Activated T-cell treated with anti-CD3 and anti-CD28 coated beads, Interleukin-2, amount 50 U/mL, for 72 hours (primary cell): ENCODE measurements at regions not wholly inside any gene's neighbourhood (a gene's known extent, or its start where the extent isn't known, plus 50 kb on each side); places are given as distances from the start of the nearest gene placed in this dataset.
"Not testable (repeated sequence)": the region's sequence is repeated elsewhere in the genome, so short reads cannot be mapped to it uniquely, and the experiment has no call there.

ENCODE experiments used
- ATAC-seq, 2 donors: fragments of 150-1000 bp; cut with Tn5 transposase; replicated peaks in 1 of 2; 2 replicates each; pipeline ENCODE4 v1.10.0; 2021; ENCODE audit warnings: moderate library complexity in 2 of 2, mild to moderate bottlenecking in 1 of 2
- DNase-seq, 2 donors: peaks; one replicate each; pipeline ENCODE4 v3.0.0; 2021 to 2022; ENCODE audit warnings: mixed read lengths in 1 of 2
- H3K27ac Mint-ChIP-seq: one replicate; pipeline ENCODE4 v1.8.0; 2022; ENCODE audit warnings: mild to moderate bottlenecking, moderate library complexity, mixed read lengths
- H3K27me3 Mint-ChIP-seq: one replicate; pipeline ENCODE4 v1.8.0; 2022; ENCODE audit warnings: low read depth, mixed read lengths
- H3K36me3 Mint-ChIP-seq, 2 donors: one replicate each; pipeline ENCODE4 v1.8.0; 2022; ENCODE audit warnings: mixed read lengths in 2 of 2, mild to moderate bottlenecking in 1 of 2; ENCODE audit not compliant: insufficient read depth in 2 of 2
- H3K4me1 Mint-ChIP-seq: one replicate; pipeline ENCODE4 v1.8.0; 2022; ENCODE audit warnings: low read depth, mixed read lengths
- H3K4me3 Mint-ChIP-seq, 2 donors: one replicate each; pipeline ENCODE4 v1.8.0; 2022; ENCODE audit warnings: mild to moderate bottlenecking in 2 of 2, mixed read lengths in 2 of 2, moderate library complexity in 2 of 2
- H3K9me3 Mint-ChIP-seq, 2 donors: one replicate each; pipeline ENCODE4 v1.8.0; 2022; ENCODE audit warnings: mixed read lengths in 2 of 2

DNA sequence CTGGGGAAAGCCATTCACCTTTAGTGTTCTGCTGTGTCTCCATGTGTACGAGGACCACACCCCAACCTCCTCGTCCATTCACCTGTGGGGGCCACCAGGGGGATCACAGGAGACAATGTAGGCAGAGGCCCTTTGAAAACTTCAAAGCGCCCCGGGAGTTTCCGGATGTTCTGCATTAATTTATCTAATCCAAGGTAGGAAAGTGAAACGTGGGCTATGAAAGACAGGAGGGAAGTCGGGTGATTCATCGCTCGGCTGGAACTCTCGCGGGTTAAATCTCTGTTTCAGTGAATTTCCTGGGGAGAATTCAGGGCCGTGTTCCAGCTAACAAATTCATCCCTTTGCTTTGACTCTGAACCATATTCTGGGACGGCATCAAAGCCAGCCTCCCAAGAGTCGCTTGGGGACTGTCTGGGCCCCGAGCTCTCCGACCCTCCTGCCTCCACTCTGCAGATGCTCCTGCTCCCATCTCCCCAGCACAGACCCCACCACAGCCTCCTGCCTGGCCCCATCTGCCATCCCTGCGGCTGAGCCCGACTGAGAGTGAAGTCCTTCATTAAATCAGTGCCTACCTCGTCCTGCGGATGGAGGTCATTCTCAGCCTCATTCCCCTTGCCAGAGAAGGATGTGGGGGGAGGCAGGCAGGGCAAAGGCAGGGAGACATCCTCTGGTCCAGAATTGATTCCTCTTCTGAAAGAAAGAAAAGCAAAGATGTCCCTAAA is 114.1 kb upstream of the CARD11 start:
- no peak for ATAC-seq
- no peak for DNase-seq

DNA sequence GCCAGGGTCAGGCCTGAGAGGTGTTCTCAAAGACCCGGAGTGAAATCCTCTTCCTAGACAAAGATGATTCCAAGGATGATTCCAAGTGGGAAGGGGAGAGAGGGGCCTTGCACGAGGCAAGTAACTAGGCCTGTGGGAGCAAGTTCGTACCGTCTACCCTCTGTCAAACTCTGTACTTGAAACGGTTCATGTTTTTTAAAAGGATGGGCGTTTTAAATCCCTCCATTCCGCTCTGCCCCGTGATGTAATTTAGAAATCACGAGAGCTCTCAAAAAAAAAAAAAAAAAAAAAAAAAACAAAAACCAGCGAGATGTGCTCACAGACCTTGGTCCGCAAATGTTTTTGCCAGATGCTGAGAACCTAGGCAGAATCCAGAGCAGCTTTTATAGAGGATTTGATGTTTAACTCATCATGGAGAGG is 114.7 kb upstream of the CARD11 start:
- peaks cover 0 to 2% of the 10 kb centered on the region in 2 donors for H3K36me3 Mint-ChIP-seq
- no peak for ATAC-seq

More for the DNA sequence above, 114.1 kb upstream of the CARD11 start:
- Mint-ChIP-seq H3K27me3 (no peaks in the 10 kb centered on the region), H3K4me1 (peaks cover 30% of the 10 kb centered on the region), H3K4me3 (peak overlapping the region in 1 of 2 donors; percentile 12), H3K36me3 (peaks cover 0 to 2% of the 10 kb centered on the region in 2 donors), H3K9me3 (peaks cover 1 to 3% of the 10 kb centered on the region in 2 donors), H3K27ac (peak overlapping the region; percentile 3)

GRCh38 chr7:3159039-3159438 is 115.4 kb upstream of the CARD11 start:
- no peak for ATAC-seq
- no peak overlapping the region for H3K27ac Mint-ChIP-seq

More for the DNA sequence above, 114.7 kb upstream of the CARD11 start:
- no peak for DNase-seq
- Mint-ChIP-seq H3K4me1 (peaks cover 24% of the 10 kb centered on the region), H3K27me3 (no peaks in the 10 kb centered on the region), H3K9me3 (peaks cover 1 to 3% of the 10 kb centered on the region in 2 donors), H3K27ac (no peak overlapping the region), H3K4me3 (no peak overlapping the region)

DNA sequence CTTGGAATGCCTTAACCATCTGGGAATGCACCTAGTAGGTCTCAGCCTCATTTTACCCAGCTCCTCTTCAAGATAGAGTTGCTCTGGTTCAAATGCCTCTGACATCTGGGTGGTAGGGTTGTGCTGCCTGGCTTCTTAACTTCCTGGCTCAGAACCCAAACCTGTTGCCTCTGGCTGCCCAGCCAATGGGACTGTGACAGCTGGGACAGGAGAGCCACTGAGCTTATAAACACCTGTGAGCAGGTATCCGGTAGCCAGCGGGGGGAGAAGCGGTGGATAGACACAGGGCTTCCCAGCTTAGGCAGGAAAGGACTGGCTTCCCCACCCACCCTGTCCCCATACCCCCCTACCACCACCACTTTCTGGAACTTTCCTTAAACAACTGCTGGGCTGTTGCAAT is 115.8 kb upstream of the CARD11 start:
- ATAC-seq (no peak), DNase-seq (no peak)
- Mint-ChIP-seq H3K27ac (no peak overlapping the region), H3K4me3 (no peak overlapping the region), H3K9me3 (peaks cover 1 to 3% of the 10 kb centered on the region in 2 donors), H3K36me3 (peaks cover 0 to 2% of the 10 kb centered on the region in 2 donors), H3K27me3 (no peaks in the 10 kb centered on the region), H3K4me1 (peaks cover 14% of the 10 kb centered on the region)

More at GRCh38 chr7:3159039-3159438, 115.4 kb upstream of the CARD11 start:
- H3K27me3 Mint-ChIP-seq: no peaks in the 10 kb centered on the region
- no peak overlapping the region for H3K4me3 Mint-ChIP-seq
- DNase-seq: no peak
- peaks cover 0 to 2% of the 10 kb centered on the region in 2 donors for H3K36me3 Mint-ChIP-seq
- peaks cover 18% of the 10 kb centered on the region for H3K4me1 Mint-ChIP-seq
- H3K9me3 Mint-ChIP-seq: peaks cover 1 to 3% of the 10 kb centered on the region in 2 donors

- not testable (repeated sequence) for H3K36me3 Mint-ChIP-seq, H3K27ac Mint-ChIP-seq, ATAC-seq, DNase-seq, H3K4me1 Mint-ChIP-seq, H3K27me3 Mint-ChIP-seq, H3K9me3 Mint-ChIP-seq, H3K4me3 Mint-ChIP-seq
Measured at GRCh38 chr7:3159926-3160325, 116.3 kb upstream of the CARD11 start.

DNA sequence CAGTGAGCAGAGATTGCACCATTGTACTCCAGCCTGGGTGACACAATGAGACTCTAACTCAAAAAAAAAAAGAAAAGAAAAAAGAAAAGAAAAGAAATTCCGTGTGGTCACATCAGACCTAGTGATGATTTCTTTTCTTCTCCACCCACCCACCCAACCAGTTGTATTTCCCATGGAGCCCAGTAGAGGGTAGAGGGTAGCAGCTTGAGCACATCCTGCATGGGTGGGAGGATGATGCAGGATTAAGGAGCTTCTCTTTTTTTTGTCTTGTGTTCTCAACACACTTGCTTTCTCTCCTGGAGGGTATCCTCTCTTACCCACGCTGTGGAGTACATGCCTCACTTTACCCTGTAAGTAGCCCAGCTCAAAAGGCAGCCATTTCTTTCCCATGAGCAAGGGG is 118.6 kb upstream of the CARD11 start:
- Mint-ChIP-seq H3K36me3 (no peaks in the 10 kb centered on the region), H3K9me3 (no peaks in the 10 kb centered on the region), H3K4me1 (peaks cover 3% of the 10 kb centered on the region), H3K27ac (no peak overlapping the region), H3K27me3 (peaks cover 6% of the 10 kb centered on the region), H3K4me3 (no peak overlapping the region)
- DNase-seq (peak in 1 of 2 donors; percentile 10), ATAC-seq (no peak)

DNA sequence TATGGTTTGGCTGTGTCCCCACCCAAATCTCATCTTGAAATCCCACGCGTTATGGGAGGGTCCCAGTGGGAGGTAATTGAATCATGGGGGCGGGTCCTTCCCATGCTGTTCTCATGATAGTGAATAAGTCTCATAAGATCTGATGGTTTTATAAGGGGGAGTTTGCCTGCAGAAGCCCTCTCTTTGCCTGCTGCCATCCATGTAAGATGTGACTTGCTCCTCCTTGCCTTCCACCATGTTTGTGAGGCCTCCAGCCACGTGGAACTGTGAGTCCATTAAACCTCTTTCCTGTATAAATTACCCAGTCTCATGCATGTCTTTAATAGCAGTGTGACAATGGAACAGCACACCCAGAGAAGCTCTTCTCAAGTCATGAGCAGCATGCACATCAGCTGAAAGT is 119.1 kb upstream of the CARD11 start:
- not testable (repeated sequence) for DNase-seq, H3K9me3 Mint-ChIP-seq, H3K4me3 Mint-ChIP-seq, ATAC-seq, H3K27ac Mint-ChIP-seq, H3K4me1 Mint-ChIP-seq, H3K36me3 Mint-ChIP-seq, H3K27me3 Mint-ChIP-seq

GRCh38 chr7:3164380-3164792 is 120.7 kb upstream of the CARD11 start:
- H3K27me3 Mint-ChIP-seq: peaks cover 15% of the 10 kb centered on the region
- H3K27ac Mint-ChIP-seq: no peak overlapping the region
- H3K9me3 Mint-ChIP-seq: no peaks in the 10 kb centered on the region
- no peak overlapping the region for H3K4me3 Mint-ChIP-seq
- no peaks in the 10 kb centered on the region for H3K4me1 Mint-ChIP-seq
- DNase-seq (no peak), ATAC-seq (no peak)
- H3K36me3 Mint-ChIP-seq: no peaks in the 10 kb centered on the region

DNA sequence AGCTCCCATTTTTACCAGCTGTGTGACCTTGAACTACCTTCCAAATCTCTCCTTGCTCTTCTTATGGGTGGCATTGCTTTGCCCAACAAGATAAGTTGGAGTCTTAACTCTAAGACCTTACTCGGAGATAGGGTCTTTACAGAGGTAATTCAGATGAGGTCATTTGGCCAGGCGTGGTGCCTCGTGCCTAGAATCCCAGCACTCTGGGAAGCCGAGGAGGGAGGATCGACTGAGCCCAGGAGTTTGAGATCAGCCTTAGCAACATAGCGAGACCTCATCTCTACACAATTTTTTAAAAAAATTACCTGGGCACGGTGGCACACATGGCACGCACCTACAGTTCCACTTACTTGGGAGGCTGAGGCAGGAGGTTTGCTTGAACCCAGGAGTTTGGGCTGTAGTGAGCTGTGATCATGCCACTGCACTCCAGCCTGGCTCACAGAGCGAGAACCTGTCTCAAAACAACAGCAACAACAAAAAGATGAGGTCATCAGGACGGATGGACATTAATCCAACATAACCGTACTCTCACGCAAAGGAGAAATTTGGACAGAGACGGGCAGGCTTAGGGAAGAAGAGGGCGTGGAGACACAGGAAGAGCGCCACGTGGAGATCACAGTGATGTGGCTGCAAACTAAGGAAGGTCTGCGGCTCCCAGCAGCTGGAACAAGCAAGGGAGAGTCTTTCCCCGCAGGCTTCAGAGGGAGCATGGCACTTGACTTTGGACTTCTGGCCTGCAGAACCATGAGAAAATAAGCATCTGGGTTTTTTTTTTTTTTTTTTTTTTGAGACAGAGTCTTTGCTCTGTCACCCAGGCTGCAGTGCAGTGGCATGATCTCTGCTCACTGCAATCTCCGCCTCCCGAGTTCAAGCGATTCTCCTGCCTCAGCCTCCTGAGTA is 122.3 kb upstream of the CARD11 start:
- peaks cover 7% of the 10 kb centered on the region for H3K4me1 Mint-ChIP-seq
- H3K9me3 Mint-ChIP-seq: no peaks in the 10 kb centered on the region
- no peaks in the 10 kb centered on the region for H3K36me3 Mint-ChIP-seq
- H3K27ac Mint-ChIP-seq: no peak overlapping the region
- no peak overlapping the region for H3K4me3 Mint-ChIP-seq
- peaks cover 22% of the 10 kb centered on the region for H3K27me3 Mint-ChIP-seq
- ATAC-seq (no peak), DNase-seq (no peak)

DNA sequence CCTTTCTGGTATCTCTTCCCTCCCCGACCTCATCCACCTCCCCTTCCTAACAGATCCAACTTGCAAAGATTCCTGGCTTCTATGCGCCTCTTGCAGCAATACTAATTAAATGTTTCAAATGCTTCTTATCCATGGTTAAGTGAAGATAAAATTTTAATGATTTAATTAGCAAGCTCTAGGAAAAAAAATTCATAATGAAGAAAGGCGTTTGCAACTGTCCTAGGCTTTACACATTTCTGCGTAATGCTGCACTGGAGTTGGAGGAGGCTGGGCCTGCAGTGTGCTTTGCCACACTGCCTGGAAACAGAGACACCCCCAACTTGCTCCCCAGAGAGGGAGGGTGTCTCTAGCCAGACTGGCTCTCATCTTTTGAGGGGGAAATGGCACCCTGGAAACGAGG is 123.9 kb upstream of the CARD11 start:
- Mint-ChIP-seq H3K27ac (no peak overlapping the region), H3K4me3 (no peak overlapping the region), H3K27me3 (peaks cover 23% of the 10 kb centered on the region), H3K36me3 (no peaks in the 10 kb centered on the region), H3K4me1 (peaks cover 8% of the 10 kb centered on the region), H3K9me3 (no peaks in the 10 kb centered on the region)
- DNase-seq (no peak), ATAC-seq (no peak)

DNA sequence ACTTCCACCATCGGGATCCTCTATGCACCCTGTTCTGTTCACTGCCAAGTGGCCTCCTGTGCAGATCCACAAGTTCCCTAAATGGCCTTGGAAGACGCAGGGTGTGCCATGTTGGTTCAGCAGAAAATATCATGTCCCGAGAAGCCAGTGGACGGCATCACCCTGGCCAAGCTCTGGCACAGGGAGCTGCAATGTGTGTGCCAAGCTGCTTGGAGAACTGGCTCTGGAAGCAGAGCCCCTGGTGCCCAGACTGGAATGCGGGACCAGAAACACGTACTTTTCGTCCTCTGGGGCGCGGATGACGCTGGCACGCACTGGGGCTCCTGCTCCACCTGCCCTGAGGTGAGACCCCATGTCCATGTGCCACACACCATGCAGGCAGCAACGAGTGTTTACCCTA is 124.7 kb upstream of the CARD11 start:
- H3K4me1 Mint-ChIP-seq: peaks cover 8% of the 10 kb centered on the region
- DNase-seq (no peak), ATAC-seq (no peak)
- H3K27me3 Mint-ChIP-seq: peaks cover 23% of the 10 kb centered on the region
- no peaks in the 10 kb centered on the region for H3K36me3 Mint-ChIP-seq
- H3K9me3 Mint-ChIP-seq: no peaks in the 10 kb centered on the region
- H3K27ac Mint-ChIP-seq: no peak overlapping the region
- no peak overlapping the region for H3K4me3 Mint-ChIP-seq

GRCh38 chr7:3168869-3169268 is 125.2 kb upstream of the CARD11 start:
- ATAC-seq: no peak
- Mint-ChIP-seq H3K36me3 (no peaks in the 10 kb centered on the region), H3K9me3 (no peaks in the 10 kb centered on the region), H3K4me1 (peaks cover 8% of the 10 kb centered on the region), H3K27me3 (peaks cover 23% of the 10 kb centered on the region), H3K4me3 (no peak overlapping the region), H3K27ac (no peak overlapping the region)
- DNase-seq: no peak

DNA sequence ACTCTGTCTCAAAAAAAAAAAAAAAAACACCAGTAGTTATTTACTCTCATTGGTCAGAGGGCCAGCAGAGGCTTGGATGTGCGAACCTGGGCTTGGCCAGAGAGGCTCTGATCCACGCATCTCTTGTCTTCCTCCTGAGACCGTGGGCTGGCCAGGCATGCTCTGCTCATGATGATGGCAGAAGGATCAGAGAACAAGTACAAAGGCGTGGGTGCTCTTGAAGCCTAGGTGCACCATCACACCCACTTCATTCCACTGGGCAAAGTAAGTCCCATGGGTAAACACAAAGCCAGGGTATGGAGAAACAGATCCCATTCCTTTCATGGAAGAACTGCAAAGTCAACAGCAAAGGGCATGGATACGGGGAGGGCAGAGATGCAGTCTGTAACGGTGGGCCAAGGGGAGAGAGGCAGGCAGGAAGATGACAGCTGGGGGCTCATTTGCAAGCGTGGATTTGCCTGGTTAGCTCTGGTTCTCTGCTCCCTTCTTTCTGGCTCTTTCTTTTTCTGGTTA is 128.2 kb upstream of the SDK1 start:
- H3K4me1 Mint-ChIP-seq: peaks cover 8% of the 10 kb centered on the region
- no peak overlapping the region for H3K4me3 Mint-ChIP-seq
- H3K9me3 Mint-ChIP-seq: peaks cover 0 to 1% of the 10 kb centered on the region in 2 donors
- ATAC-seq: no peak
- no peak for DNase-seq
- H3K27ac Mint-ChIP-seq: no peak overlapping the region
- H3K27me3 Mint-ChIP-seq: peaks cover 17% of the 10 kb centered on the region
- H3K36me3 Mint-ChIP-seq: no peaks in the 10 kb centered on the region
